ENCODE measurements at regions not wholly inside any gene's neighbourhood (a gene's known extent, or its start where the extent isn't known, plus 50 kb on each side); places are given as distances from the start of the nearest gene placed in this dataset.

GRCh38 chr2:173808718-173809117, 156.5 kb downstream of the SP3 start:
- TF ChIP-seq CTCF (IDR thresholded peaks at IDR 0.05; ENCODE audit: insufficient read depth, low read length), result no peak

GRCh38 chr2:173812321-173812720, 152.9 kb downstream of the SP3 start:
- no peak overlapping the region for H3K4me3 ChIP-seq (ENCODE audit: low read depth, low read length)
- no peak for TF ChIP-seq CTCF (IDR thresholded peaks at IDR 0.05; ENCODE audit: insufficient read depth, low read length)
- no peak for DNase-seq (ENCODE audit: low read depth)

More at GRCh38 chr2:173808718-173809117, 156.5 kb downstream of the SP3 start:
- no peak overlapping the region for H3K4me3 ChIP-seq (ENCODE audit: low read depth, low read length)
- DNase-seq (ENCODE audit: low read depth), result no peak

- DNase-seq (ENCODE audit: low read depth), result no peak
- no peak for TF ChIP-seq CTCF (IDR thresholded peaks at IDR 0.05; ENCODE audit: insufficient read depth, low read length)
- H3K4me3 ChIP-seq (ENCODE audit: low read depth, low read length), result no peak overlapping the region
Measured at GRCh38 chr2:173814306-173814705, 150.9 kb downstream of the SP3 start.

- H3K4me3 ChIP-seq (ENCODE audit: low read depth, low read length), result no peak overlapping the region
- DNase-seq (ENCODE audit: low read depth), result no peak
- no peak for TF ChIP-seq CTCF (IDR thresholded peaks at IDR 0.05; ENCODE audit: insufficient read depth, low read length)
Measured at GRCh38 chr2:173815772-173816171, 149.4 kb downstream of the SP3 start.

- DNase-seq (ENCODE audit: low read depth), result no peak
- no peak overlapping the region for H3K4me3 ChIP-seq (ENCODE audit: low read depth, low read length)
- no peak for TF ChIP-seq CTCF (IDR thresholded peaks at IDR 0.05; ENCODE audit: insufficient read depth, low read length)
Measured at GRCh38 chr2:173817582-173817981, 147.6 kb downstream of the SP3 start.

- H3K4me3 ChIP-seq (ENCODE audit: low read depth, low read length), result no peak overlapping the region
- no peak for TF ChIP-seq CTCF (IDR thresholded peaks at IDR 0.05; ENCODE audit: insufficient read depth, low read length)
- no peak for DNase-seq (ENCODE audit: low read depth)
Measured at GRCh38 chr2:173818285-173818684, 146.9 kb downstream of the SP3 start.

- H3K4me3 ChIP-seq (ENCODE audit: low read depth, low read length), result no peak overlapping the region
- no peak for TF ChIP-seq CTCF (IDR thresholded peaks at IDR 0.05; ENCODE audit: insufficient read depth, low read length)
- no peak for DNase-seq (ENCODE audit: low read depth)
Measured at GRCh38 chr2:173819852-173820251, 145.3 kb downstream of the SP3 start.
